Activated CD4-positive, CD25-positive, alpha-beta regulatory T cell treated with anti-CD3 and anti-CD28 coated beads, Interleukin-2, amount 50 U/mL, for 16 hours (primary cell): ENCODE measurements at regions not wholly inside any gene's neighbourhood (a gene's known extent, or its start where the extent isn't known, plus 50 kb on each side); places are given as distances from the start of the nearest gene placed in this dataset.
"Not testable (repeated sequence)": the region's sequence is repeated elsewhere in the genome, so short reads cannot be mapped to it uniquely, and the experiment has no call there.

Experiments
- DNase-seq: peaks from one replicate; pipeline ENCODE4 v3.0.0-alpha.2; 2020; ENCODE audit warnings: low read depth, low spot score

DNA sequence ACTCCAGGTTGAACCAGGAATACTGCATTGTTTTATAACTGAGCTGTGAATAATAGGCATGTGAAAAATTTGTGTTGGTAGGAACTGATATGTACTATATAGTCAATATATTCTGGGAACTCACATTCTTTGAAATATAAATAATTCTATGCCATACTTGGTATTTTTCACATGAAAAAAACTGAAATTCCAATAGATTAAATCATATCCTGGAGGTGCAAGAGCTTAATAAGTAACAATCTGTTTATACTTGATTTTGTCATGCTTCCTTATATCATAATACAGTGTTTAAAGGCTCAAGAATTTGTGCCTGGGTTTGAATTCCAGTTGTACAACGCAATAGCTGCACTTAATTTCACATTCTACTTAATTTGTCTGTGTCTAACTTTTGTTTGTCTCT is 387.0 kb downstream of the USP25 start:
- no peak for DNase-seq

DNA sequence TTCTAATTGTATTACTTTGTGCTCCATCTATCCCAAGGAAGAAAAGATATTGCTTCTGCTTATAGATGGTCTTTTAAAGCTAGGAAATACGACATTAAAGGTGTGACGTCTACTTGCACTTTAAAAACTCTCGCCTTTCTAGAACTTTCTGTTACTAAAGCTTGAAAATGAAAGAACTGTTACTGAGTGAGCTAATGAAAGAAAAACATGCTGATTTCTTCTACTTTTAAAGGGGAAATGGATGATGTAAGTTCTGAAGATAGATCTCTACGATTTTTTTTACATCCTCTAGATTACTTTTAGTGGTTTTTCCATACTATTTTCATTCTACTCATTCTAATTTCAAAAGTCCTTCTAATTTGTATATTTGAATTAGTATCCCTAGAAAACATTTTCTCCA is 387.5 kb downstream of the USP25 start:
- DNase-seq, result no peak

GRCh38 chr21:16117851-16118590 is 388.2 kb downstream of the USP25 start:
- DNase-seq, result no peak

DNA sequence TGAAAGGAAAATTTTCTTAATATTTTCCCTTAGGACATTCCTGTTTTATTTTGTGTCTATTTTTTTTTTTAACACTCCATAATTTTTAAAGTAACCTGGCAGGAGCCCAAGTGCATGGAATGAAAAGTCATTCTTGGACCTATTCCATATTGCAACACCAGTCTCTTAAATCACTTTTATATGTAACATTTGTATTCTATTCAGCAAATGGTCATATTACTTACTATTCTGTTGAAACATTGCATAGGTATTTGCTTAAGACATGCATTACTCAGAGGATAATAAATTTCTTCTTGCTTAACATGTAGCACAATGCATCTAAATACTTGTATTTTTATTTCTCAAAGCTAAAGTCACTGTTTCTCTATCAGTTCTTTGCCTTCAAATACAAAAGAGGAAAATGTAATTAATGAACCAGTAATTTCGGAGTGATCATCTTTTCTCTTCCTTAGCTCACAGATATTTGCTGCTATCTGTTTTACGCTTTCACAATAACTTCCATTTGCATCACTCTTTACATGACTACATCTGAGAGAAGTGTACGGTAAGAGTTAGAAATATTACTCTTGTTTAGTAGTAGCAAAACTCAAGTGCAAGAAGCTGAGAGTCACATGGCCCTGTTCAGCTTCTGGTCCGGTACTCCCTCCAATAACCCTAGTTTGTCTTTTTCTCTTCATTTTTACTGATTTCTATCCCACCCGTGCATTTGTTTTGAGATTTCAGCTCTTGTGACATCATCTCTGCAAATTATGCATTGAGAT is 394.8 kb downstream of the USP25 start:
- DNase-seq, result no peak

DNA sequence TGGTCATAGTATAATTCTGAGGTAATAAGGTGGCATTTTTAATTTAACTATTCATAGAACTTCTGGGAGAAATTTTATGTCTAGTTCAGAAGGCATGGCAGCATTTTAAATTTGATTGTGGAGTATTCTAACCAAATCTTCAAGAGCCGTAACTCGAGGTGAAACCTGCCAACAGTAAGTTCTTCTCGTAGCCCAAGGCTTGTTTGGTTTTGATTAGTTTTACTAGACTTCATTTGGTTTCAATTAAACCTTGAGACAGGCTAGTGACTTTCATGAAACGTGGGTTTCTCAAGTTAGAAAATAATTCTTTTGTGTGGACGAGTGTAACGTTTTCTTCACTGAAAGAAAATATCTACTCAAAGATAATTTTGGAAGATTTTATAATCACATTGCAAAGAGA is 395.5 kb downstream of the USP25 start:
- no peak for DNase-seq

GRCh38 chr21:16132453-16132852 is 402.7 kb downstream of the USP25 start:
- not testable (repeated sequence) for DNase-seq

DNA sequence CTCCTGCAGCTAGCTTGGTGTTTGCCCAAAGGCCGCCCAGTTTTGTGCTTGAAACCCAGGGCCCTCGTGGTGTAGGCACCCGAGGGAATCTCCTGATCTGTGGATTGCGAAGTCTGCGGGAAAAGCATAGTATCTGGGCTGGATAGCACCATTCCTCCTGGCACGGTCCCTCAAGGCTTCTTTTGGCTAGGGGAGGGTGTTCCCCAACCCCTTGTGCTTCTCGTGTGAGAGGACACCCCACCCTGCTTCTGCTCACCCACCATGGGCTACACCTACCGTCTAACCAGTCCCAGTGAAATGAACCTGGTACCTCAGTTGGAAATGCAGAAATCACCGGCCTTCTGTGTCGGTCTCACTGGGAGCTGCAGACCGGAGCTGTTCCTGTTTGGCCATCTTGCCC is 403.5 kb downstream of the USP25 start:
- DNase-seq, result no peak

DNA sequence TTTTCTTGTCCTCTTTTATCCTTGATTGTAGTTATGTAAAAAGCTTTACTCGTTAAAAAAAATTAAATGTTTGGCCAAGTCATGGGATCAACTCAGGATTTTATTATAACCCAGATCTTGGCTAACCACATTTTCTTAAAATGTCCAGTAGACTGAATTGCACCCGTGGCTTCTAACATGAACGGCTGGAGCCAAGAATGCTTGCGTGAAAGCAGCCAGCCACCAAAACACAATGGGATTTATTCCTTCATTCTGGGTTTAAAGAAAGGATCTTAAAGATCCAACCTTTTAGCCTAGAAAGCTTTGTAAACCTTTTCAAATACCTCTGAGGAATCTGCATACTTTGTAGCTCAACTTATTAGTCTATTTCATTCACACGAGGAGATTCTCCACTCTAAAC is 404.4 kb downstream of the USP25 start:
- no peak for DNase-seq

GRCh38 chr21:16137106-16137505 is 407.3 kb downstream of the USP25 start:
- DNase-seq, result no peak

- no peak for DNase-seq
These were observed 415.3 kb downstream of the USP25 start for GRCh38 chr21:16145052-16145451.

DNA sequence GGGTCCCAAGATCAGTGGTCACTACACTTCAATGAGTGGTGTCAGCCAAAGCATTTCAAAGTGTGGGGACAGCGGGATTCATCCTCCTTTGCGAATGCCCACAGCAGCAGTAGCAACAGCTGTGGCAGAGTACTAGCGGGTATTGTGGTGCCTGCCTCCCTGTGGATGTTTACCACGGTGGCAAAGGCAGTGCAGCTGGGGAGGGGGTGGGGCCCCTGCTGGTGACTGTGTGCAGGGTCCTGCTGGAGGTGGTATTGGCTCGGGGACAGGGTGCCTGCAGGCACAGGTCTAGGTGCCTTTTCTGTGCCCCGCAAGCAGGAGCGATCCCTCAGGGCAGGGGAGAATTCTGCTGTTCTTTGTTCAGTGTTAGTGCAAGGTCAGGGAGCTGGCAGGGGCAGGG is 415.7 kb downstream of the USP25 start:
- no peak for DNase-seq

GRCh38 chr21:16154321-16154720 is 424.5 kb downstream of the USP25 start:
- no peak for DNase-seq

GRCh38 chr21:16154951-16155635 is 425.3 kb downstream of the USP25 start:
- DNase-seq, result no peak

DNA sequence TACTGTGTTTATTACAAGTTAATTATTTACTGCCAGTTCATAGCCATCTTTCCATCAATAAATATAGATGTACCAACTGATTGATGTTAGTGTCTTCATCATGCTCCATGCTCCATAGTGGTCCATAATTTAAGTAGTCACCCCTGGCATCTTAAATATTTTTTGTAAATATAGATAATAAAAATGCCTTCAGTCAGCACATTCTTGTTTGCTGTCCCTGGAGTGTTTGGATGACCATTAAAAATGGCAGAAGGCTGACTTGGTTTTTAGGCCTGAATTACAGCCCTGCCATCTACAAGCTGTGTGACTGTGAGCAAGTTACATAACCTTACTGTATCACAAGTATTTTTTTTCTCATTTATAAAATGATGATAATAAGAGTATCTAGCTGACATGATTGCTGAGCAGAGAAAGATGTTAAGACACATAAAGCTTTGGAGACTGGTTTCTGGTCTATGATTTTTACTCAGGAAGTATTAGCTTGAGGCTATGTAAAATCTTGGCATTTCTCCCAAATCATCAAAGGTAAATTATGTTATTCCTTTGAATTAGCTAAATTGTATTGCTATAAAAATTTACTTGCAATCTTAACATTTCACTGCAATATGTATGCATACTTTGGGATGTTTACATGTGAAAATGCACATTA is 427.2 kb downstream of the USP25 start:
- DNase-seq, result no peak

DNA sequence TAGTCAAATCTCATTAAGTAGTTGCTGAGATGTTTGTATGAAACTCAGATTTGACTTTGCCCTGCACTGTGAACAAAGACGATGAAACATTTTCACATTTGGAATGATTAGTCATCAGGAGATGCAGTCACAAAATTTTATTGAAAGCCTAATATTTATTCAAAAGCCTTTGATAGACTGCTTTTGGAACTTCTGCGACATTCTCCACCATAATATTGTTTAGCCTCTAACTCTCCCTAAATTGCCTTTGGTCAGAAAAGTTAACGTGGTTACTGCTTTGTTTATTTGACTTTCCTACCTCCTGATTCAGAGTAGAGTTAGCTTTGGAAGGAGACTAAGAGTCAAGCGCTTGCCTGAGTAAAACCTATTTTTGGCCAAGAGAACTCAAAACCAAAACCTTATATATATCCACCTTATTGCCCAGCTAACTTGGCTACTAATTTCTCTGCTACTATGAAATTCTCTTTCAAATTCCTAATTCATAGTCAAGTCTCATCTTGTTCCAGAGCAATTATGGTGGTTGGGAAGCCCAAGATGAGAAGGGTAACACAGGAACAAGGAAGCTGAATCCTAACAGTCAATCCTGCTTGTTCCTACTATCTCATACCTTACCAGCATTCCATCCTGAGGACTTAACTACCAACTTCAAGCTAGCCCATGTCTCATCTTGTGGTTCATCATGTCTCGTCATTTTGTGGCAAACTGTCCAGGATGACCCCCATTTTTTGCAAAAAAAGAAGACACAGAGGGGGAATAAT is 429.6 kb downstream of the USP25 start:
- no peak for DNase-seq

- DNase-seq, result no peak
These were observed 430.2 kb downstream of the USP25 start for GRCh38 chr21:16159971-16160350.

GRCh38 chr21:16162953-16163352 is 433.2 kb downstream of the USP25 start:
- no peak for DNase-seq

DNA sequence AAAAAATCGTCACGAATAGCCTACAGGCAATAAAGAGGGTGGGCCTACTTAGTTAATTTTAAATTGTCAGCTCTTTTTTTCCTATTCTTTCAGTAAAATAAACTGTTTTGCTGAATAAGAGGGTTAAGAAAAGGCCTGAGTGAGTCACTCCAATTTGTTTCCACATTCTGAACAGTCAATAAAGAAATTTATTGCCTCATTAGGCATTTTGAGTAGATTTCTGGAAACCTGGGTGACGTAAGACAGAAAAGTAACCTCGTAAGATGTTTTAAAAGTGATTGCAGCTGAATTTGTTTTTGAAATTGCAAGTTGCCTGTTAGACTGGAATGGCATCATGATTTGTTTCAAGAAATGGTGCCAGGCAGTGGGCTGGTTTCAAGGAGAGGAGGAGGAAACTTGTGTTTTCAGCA is 439.3 kb downstream of the USP25 start:
- DNase-seq, result no peak

GRCh38 chr21:16169779-16170178 is 440.0 kb downstream of the USP25 start:
- no peak for DNase-seq

DNA sequence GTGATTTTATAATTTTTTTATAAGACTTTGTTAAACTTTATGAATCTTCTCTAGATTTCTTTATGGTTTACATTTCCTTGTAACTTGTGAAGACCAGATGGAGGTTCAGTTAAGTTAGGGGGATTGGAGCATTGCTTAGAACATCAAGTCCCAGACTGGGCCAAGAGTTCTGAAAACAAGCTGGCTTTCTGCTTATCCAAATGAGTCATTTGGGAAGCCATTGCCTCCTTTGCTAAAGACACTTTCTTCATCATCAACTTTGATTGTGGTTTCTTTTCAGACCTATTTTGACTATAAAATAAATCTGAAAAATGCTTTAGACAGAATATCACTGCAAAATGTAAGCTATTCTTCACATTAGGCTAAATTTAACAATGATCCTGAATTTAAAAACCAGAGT is 446.8 kb downstream of the USP25 start:
- DNase-seq, result no peak

DNA sequence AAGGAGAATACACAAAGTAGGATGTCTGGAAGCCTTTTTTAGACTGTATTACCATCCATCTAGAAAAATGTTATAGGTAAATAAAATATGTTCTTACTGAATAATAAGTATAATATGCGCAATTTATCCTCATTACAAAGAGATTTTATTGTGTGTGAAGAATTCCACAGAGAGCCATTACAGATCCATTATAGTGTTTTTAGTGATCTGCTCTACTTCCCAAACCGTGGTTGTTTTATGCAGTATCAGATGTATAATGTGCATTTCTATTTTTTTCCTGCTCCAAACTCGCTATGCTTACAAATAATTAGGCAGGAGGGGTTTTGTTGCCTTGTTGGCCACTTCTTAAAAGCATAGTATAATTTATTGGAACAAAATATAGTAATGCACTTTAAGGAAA is 447.8 kb downstream of the USP25 start:
- DNase-seq, result no peak

- DNase-seq, result no peak
These were observed 450.0 kb downstream of the USP25 start for GRCh38 chr21:16179773-16180172.
